H7 (cell line): ENCODE measurements at regions not wholly inside any gene's neighbourhood (a gene's known extent, or its start where the extent isn't known, plus 50 kb on each side); places are given as distances from the start of the nearest gene placed in this dataset.
"Not testable (repeated sequence)": the region's sequence is repeated elsewhere in the genome, so short reads cannot be mapped to it uniquely, and the experiment has no call there.

Experiments
- DNase-seq: peaks from one replicate; pipeline ENCODE4 v3.0.0; 2012
- H3K27me3 ChIP-seq: 2 replicates; pipeline ENCODE4 v1.6.0; 2011; ENCODE audit warnings: mild to moderate bottlenecking, low read length; ENCODE audit not compliant: control insufficient read depth, insufficient read depth
- H3K36me3 ChIP-seq: replicated peaks from 2 replicates; pipeline ENCODE4 v1.5.1; 2011; ENCODE audit warnings: low read length; ENCODE audit not compliant: control insufficient read depth, insufficient read depth
- H3K4me3 ChIP-seq: 2 replicates; pipeline ENCODE4 v1.5.1; 2011; ENCODE audit warnings: low read depth, mild to moderate bottlenecking, control low read depth, low read length, moderate library complexity; ENCODE audit not compliant: insufficient read depth

DNA sequence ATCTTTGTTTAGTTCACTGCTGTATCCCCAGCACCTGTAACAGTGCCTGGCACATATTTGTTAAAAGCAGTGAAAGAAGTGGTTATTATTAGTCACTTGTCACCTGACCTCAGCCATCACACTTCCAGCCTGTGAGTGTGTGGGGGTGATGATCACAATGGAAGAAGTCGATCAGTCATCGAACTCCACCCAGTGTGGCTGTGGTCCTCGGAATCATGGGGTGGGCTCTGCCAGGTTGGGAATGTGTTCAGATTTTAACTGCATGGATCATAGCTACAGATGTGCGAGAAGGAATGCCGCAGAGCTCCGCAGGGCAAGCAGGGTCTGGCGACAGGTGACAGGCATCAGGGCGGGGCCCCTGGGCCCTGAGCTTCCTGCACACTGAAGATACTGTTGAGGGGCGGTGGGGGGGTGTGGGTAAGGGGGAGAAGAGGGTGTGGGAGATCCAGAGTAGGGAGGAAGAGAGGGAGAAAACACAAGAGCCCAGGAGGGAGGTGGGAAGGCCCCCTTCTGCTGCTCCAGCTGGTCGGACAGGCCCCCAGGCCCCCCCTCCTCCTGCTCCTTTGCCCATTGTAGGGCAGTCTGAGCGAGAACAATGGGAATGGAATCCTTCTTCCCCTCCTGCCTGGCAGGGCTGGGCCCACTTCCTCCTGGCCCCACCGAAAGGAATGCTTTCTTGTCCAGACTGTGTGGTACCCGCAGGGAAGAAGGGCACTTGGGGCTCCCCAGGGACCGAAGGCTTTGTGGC, 89.6 kb downstream of the SPRY4 start:
- Histone ChIP-seq H3K4me3 (no peak overlapping the region), H3K27me3 (no peaks in the 10 kb centered on the region), H3K36me3 (no peaks in the 10 kb centered on the region)
- peak; percentile 91 for DNase-seq

DNA sequence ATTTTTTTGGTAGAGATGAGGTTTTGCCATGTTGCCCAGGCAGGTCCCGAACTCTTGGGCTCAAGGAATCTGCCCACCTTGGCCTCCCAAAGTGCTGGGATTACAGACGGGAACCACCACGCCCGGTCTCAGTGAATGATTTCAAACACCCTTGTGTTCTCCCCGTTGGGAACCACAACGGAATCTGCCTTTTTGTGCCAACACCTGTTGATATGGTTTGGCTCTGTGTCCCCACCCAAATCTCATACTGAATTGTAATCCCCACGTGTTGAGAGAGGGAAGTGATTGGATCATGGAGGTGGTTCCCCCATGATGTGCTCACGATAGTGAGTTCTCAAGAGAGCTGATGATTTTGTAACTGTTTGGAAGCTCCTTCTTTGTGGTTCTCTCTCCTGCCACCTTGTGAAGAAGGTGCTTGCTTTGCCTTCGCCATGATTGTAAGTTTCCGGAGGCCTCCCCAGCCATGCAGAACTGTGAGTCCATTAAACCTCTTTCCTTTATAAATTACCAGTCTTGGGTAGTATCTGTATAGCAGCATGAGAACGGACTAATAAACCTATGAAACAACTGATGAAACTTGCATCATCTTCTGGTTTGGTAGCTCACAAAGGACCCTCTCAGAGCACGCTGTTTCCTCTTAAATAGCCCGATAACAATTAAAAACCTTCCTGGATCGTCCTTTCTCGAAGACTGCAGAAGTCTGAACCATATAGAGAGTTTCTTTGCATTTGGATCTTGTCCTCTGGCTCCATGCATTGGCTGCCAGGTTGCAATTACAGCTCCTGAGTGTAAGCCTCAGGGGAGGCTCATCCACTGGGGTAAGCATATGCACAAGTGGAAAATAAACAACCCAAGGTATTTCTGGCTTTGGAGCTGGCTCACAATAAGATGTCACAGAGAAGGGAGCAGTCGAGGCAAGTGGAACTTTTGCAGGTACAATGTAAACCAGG, 91.5 kb downstream of the SPRY4 start:
- Histone ChIP-seq H3K36me3 (no peaks in the 10 kb centered on the region), H3K27me3 (no peaks in the 10 kb centered on the region), H3K4me3 (no peak overlapping the region)
- DNase-seq: no peak

DNA sequence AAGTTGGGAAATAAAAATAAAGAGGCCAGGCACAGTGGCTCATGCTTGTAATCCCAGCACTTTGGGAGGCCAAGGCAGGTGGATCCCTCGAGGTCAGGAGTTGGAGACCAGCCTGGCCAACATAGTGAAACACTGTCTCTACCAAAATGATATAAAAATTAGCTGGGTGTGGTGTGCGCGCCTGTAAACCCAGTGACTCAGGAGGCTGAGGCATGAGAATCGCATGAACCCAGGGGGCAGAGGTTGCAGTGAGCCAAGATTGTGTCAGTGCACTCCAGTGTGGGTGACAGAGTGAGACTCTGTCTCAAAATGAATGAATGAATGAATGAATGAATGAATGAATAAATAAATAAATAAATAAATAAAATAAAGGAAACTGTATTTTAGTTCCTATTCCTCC, 93.9 kb downstream of the SPRY4 start:
- not testable (repeated sequence) for H3K36me3 ChIP-seq, H3K4me3 ChIP-seq, DNase-seq, H3K27me3 ChIP-seq

DNA sequence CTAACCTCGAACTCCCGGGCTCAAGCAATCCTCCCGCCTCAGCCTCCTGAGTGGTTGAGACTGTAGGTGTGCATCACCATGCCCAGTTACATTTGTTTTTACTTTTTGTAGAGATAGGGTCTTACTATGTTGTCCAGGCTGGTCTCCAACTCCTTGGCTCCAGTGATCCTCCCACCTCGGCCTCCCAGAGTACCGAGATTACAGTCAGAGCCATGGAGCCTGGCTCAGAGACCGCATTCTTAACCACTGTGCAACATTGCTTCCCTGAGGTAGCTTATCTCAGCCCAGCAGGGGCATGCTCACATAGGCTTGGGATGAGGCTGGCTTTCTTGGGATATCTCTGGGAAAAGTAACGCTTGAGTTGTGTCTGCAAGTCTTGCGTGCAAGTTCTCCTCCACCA, 99.7 kb downstream of the SPRY4 start:
- no peak for DNase-seq
- Histone ChIP-seq H3K27me3 (no peaks in the 10 kb centered on the region), H3K4me3 (no peak overlapping the region), H3K36me3 (no peaks in the 10 kb centered on the region)

DNA sequence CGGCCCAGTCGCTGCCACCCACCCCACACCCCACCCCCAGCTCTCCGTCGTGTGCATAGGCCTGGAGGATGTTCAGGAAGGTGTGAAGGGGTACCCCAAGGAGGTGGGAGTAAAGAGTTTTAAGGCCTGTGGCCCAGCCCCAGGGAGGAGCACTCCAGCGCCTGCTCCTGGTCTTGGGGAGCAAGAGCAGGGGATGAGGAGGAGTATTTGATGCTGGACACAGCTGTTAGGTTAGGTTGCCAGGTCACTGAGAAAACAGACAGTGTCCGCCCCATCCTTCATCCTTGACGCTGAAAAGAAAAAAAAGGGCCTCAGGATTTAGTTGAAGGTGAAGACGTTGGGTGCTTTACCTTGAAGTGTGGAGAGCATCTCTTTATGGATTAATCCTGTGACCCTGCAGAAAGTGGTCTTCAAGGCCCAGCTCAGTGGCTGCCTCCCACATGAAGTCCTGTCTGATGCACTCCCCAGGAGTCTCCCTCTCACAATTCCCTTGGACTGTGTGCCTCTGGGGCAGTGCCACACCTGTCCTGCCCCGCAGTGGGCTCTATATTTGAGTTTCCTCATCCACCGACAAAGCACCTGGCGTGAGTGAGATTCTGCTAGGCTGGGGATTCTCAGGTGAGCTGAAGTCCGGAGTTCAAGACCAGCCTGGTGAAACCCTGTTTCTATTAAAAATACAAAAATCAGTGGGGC, 101.8 kb downstream of the SPRY4 start:
- peak; percentile 65 for DNase-seq
- H3K27me3 ChIP-seq: no peaks in the 10 kb centered on the region
- H3K36me3 ChIP-seq: no peaks in the 10 kb centered on the region
- no peak overlapping the region for H3K4me3 ChIP-seq

DNA sequence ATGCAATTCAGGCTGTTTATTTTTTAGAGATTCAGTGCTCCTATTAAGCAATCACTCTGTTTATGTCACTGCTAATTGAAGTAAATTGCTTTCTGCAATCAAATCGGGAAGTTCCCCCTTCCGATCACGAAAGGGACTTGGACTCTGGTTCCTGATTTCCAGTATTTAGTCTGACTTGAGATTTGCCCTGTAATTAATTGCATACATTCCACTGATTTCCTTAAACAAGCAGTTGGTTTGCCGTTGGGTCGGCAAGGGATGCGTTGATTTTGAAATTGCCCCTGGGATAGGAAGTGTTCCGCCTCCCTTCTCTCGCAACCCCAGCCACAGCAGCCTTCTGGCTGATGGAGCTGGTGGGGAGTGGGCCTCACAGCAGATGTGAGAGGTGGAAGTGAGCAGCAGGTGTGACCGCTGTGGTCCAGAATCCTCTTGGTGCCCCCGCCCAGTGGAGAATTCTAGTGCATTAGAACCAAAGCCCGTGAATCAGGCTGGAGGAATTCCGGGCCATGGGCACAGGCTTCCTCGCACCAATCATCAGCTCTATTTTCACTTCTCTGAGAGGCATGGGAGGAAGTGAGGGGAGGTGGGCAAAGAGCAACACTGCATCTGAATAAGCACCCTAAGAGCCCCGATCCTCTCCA, 102.5 kb downstream of the SPRY4 start:
- DNase-seq: peak; percentile 29
- no peaks in the 10 kb centered on the region for H3K27me3 ChIP-seq
- H3K4me3 ChIP-seq: no peak overlapping the region
- no peaks in the 10 kb centered on the region for H3K36me3 ChIP-seq

DNA sequence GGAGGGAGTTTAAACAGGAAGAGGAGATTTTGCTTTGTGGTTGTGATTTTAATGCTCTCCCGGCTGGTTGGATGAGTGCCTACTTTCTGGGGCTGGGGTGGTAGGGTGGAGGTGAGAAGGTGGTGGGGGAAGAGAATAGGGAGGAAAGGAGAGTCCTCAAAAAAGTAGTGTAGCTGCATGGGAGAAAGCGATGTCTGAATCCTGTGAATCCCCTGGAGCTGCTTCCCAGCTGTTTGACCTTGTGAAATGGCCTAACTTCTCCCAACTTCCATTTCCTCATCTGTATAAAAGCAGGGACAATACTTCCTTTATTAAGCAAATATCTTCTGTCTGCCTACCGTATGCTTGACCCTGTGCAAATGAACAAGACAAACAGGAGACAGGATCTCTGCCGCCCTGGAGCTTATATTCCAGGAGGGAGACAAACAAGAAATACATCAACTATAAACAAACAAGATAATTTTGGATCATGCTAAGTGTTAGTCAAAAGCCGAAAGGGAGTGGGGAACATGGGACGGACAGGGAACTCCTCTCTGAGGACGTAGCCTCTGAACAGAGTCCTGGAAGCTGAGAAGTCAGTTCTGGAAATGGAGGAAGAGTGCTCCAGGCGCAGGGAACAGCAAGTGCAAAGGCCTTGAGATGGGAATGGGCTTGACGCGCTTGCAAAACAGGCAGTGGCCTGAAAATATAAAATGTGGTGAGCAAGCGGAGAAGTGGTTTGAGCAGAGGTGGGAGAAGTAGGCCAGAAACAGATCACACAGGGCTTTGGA, 103.5 kb downstream of the SPRY4 start:
- Histone ChIP-seq H3K4me3 (no peak overlapping the region), H3K36me3 (no peaks in the 10 kb centered on the region), H3K27me3 (no peaks in the 10 kb centered on the region; the same call in 1 of the 2 replicates)
- no peak for DNase-seq

DNA sequence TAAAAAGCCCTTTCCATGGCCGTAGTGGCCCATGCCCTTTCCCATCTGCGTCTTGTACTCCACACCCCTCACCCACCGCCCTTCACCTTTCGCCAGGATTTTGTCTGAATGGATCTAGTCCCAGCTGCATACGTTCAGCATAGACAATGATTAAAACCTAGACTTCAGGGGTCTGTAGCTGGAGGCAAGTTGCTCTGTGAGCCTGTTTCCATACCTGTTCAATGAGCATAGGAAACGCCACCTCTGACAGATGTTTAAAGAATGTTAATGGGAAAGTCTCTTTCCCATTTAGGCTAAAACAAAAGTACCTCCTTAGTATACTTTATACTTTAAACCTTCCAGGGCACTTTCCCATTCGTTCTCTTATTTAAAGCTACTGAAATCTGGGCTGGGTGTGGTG, 105.7 kb downstream of the SPRY4 start:
- H3K36me3 ChIP-seq: no peaks in the 10 kb centered on the region
- DNase-seq: no peak
- no peaks in the 10 kb centered on the region; the same call in 1 of the 2 replicates for H3K27me3 ChIP-seq
- no peak overlapping the region for H3K4me3 ChIP-seq

DNA sequence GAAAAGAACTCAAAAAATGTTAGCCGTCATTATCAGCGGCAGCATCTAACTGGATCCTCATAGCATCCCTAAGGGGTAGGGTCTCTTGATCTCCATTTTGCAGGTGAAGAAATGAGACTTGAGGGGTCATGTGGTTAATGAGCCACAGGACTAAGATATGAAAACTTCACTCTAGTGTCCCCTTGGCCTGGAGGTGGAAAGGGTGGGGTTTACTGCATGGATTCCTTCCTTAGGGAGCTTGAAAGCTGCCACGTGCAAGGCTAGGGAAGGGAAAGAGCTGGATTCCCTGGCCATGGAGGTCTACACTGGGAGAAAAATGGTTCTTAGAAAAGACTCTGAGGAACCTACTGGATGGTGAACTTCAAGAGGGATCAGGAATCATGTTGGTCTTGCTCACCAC, 107.9 kb downstream of the SPRY4 start:
- H3K4me3 ChIP-seq: no peak overlapping the region
- no peaks in the 10 kb centered on the region; the same call in 1 of the 2 replicates for H3K27me3 ChIP-seq
- H3K36me3 ChIP-seq: no peaks in the 10 kb centered on the region
- no peak for DNase-seq

DNA sequence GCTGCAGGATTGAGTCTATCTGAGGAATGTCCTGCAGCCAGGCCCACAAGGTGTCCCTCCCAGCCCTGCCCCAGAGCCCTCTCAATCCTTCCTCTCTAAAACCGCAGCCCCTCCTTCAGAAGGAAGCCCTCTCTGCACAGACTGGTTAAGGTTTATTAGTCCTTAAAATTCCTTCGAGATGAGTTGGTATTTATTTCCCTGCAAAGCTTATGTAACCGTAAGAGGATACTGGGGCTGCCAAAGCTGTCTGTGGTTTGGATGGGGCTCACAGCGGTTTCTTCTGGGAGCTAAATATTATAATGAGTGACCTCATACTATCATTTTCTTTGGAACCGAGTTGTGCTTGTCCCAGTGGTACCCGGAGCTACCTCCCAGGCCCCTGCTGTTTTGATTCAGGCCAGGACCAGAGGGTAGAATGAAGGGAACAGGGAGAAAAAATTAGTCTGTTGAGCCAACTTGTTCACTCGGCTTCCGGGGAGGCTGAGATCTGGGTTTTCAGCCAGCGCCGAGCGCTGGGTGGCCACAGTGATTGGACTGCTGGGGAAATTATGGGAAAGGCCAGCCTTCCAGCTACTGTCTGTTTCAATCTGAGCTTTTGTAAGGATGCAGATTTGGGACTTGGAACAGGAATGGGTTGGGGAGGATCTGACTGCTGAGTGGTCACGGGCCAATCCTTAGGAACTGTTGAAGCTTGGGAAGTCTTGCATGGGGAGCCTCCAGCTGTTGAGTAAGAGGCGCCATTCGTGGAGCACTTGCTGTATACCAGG, 107.5 kb downstream of the NDFIP1 start:
- no peak for DNase-seq
- H3K36me3 ChIP-seq: no peaks in the 10 kb centered on the region
- no peak overlapping the region for H3K4me3 ChIP-seq
- no peaks in the 10 kb centered on the region; the same call in 1 of the 2 replicates for H3K27me3 ChIP-seq

DNA sequence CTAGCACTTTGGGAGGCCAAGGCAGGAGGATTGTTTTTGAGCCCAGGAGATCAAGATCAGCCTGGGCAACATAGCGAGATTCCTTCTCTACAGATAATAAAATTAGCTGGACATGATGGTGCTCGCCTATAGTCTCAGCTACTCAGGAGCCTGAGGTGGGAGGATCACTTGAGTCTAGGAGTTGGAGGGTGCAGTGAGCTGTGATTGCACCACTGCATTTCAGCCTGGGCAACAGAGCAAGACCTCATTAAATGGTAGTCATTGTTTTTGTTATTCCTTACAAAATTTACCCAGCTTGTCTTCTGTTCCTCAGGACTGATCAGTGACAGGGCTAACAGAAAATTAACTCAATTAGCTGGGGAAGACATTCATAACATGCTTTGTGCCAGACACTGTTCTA, 104.5 kb downstream of the NDFIP1 start:
- no peak overlapping the region for H3K4me3 ChIP-seq
- H3K36me3 ChIP-seq: no peaks in the 10 kb centered on the region
- no peak for DNase-seq
- no peaks in the 10 kb centered on the region; the same call in 1 of the 2 replicates for H3K27me3 ChIP-seq

DNA sequence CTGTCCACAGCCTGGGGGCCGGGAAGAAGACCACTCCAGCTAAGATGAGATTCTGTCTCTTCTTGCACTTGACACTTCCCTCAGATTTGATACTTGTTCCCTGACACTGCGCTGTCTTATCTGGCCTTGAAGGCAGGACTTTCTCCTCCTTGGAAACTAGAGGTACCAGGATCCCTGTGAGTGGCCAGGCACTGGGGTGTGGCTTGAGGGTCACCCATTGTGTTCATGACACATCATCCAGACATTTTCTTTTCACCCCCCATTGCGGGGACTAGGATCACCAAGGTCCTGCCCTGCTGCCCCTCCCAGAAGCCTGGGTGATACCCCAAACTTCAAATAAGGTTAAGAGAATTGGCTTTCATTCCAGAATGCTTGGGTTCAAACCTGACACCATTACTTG, 103.3 kb downstream of the NDFIP1 start:
- Histone ChIP-seq H3K4me3 (no peak overlapping the region), H3K27me3 (no peaks in the 10 kb centered on the region; the same call in 1 of the 2 replicates), H3K36me3 (no peaks in the 10 kb centered on the region)
- DNase-seq: no peak

DNA sequence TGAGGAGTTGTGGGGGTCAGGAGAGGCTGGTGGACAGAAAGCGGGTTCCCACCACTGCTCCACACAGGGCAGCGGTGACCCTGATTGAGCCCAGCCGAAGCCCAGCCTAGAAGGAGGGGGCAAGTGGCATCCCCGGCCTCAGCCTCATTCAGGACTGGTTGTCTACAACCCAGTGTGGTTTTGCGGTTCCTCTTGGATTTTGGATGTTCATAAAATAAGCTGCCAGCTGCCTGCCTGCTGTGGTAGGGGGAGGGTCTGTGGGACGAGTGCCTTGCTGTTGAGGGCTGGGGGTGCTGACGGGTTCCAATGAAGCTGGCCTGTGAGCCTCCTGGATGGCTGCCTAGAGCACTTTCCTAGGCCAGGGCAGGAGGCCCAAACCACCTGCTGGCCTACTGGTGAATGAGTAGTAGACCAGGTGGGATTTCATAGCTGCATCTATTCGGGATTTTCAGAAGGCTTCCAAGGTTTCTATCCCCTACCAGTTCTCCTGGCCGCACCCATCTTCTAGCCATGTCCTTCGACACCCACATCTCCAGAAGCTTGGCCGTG, 102.4 kb downstream of the NDFIP1 start:
- no peaks in the 10 kb centered on the region for H3K36me3 ChIP-seq
- DNase-seq: no peak
- no peak overlapping the region for H3K4me3 ChIP-seq
- H3K27me3 ChIP-seq: no peaks in the 10 kb centered on the region
